GM23338 (cell line): ENCODE measurements at regions not wholly inside any gene's neighbourhood (a gene's known extent, or its start where the extent isn't known, plus 50 kb on each side); places are given as distances from the start of the nearest gene placed in this dataset.

Source experiments
- CREB1 ChIP-seq: fragments of 250-450 bp; sonication (Bioruptor Pico); IDR thresholded peaks from 2 replicates; pipeline ENCODE4 v1.5.0; 2020; ENCODE audit warnings: low read depth, mild to moderate bottlenecking, moderate library complexity
- EZH2 ChIP-seq: fragments of 200-600 bp; sonication (generic); IDR thresholded peaks from one replicate; pipeline ENCODE4 v1.8.0; 2017; ENCODE audit warnings: antibody characterized with exemption, mild to moderate bottlenecking, low read depth; ENCODE audit not compliant: unreplicated experiment
- EZH2phosphoT487 ChIP-seq: fragments of 200-600 bp; sonication (generic); IDR thresholded peaks from one replicate; pipeline ENCODE4 v1.8.1; 2018; ENCODE audit warnings: antibody characterized with exemption; ENCODE audit not compliant: unreplicated experiment
- JUNB ChIP-seq: IDR thresholded peaks from one replicate; pipeline ENCODE4 v1.6.1; 2016; ENCODE audit warnings: antibody characterized with exemption; ENCODE audit not compliant: unreplicated experiment
- NANOG ChIP-seq: IDR thresholded peaks from 2 replicates; pipeline ENCODE4 v1.6.1; 2016; ENCODE audit warnings: antibody characterized with exemption, borderline replicate concordance
- POLR2AphosphoS5 ChIP-seq: IDR thresholded peaks from 2 replicates; pipeline ENCODE4 v1.6.1; 2016; ENCODE audit warnings: antibody characterized with exemption, low read depth
- STAT1 ChIP-seq: IDR thresholded peaks from one replicate; pipeline ENCODE4 v1.6.1; 2016; ENCODE audit warnings: antibody characterized with exemption; ENCODE audit not compliant: unreplicated experiment
- ZNF114 ChIP-seq: fragments of 250-450 bp; sonication (Bioruptor Pico); IDR thresholded peaks from 2 replicates; pipeline ENCODE4 v1.5.0; 2020; ENCODE audit warnings: mild to moderate bottlenecking, moderate library complexity
- ZNF331 ChIP-seq: fragments of 250-450 bp; sonication (Bioruptor Pico); IDR thresholded peaks from 2 replicates; pipeline ENCODE4 v1.5.0; 2020; ENCODE audit warnings: low read depth, mild to moderate bottlenecking, moderate library complexity
- TF ChIP-seq, protein P1 (sequence below), 2 experiments: fragments of 200-600 bp in 1 of 2; sonication (generic) in 1 of 2; conservative IDR thresholded peaks; 2 replicates each; pipeline versions ENCODE4 v1.5.1 to v1.6.1; 2016 to 2017; ENCODE audit warnings: antibody characterized with exemption in 2 of 2, low read depth in 2 of 2, mild to moderate bottlenecking in 2 of 2, moderate library complexity in 1 of 2
- TF ChIP-seq, protein P2 (sequence below): IDR thresholded peaks from one replicate; pipeline ENCODE4 v1.6.1; 2018; ENCODE audit warnings: antibody characterized with exemption; ENCODE audit not compliant: unreplicated experiment

DNA sequence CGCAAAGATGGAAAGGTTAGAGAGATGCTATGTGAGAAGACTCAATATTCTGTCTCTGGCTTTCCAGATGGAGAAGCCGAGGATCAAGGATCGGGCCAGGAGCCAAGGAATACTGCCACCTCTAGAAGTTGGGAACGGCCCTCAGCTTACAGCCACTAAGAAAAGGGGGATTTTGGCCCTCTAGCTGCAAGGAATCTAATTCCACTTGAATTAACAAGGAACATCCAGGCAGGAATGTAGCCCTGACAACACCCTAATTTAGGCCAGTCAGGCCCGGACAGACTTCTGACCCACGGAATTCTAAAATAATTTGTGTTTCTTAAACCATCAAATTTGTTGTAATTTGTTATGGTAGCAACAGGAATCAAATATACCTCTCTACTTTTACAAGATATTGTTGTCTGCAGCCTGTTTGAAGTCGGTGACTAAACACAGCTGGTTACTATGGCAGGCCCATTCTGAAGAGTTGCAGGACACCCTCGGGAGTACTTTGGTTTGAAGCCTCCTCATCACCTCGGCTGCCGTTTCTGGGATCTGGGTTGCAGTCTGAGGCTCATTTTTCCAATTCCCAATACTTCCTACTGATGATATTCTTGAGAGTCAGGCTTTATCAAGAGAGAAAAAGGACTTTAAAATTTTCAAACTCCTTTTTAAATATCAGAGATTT lies 1131.2 kb downstream of the TSN start:
- TF ChIP-seq, protein P1, sequence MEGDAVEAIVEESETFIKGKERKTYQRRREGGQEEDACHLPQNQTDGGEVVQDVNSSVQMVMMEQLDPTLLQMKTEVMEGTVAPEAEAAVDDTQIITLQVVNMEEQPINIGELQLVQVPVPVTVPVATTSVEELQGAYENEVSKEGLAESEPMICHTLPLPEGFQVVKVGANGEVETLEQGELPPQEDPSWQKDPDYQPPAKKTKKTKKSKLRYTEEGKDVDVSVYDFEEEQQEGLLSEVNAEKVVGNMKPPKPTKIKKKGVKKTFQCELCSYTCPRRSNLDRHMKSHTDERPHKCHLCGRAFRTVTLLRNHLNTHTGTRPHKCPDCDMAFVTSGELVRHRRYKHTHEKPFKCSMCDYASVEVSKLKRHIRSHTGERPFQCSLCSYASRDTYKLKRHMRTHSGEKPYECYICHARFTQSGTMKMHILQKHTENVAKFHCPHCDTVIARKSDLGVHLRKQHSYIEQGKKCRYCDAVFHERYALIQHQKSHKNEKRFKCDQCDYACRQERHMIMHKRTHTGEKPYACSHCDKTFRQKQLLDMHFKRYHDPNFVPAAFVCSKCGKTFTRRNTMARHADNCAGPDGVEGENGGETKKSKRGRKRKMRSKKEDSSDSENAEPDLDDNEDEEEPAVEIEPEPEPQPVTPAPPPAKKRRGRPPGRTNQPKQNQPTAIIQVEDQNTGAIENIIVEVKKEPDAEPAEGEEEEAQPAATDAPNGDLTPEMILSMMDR (conservative IDR thresholded peaks at IDR 0.05; ENCODE audit: low read depth in 2 of 2) = peak in 1 of 2 experiments; percentile 13; a peak in 1 of 4 replicates
- TF ChIP-seq EZH2 = no peak
- TF ChIP-seq EZH2phosphoT487 = no peak
- no peak for TF ChIP-seq POLR2AphosphoS5
- TF ChIP-seq STAT1 = no peak
- TF ChIP-seq, protein P2, sequence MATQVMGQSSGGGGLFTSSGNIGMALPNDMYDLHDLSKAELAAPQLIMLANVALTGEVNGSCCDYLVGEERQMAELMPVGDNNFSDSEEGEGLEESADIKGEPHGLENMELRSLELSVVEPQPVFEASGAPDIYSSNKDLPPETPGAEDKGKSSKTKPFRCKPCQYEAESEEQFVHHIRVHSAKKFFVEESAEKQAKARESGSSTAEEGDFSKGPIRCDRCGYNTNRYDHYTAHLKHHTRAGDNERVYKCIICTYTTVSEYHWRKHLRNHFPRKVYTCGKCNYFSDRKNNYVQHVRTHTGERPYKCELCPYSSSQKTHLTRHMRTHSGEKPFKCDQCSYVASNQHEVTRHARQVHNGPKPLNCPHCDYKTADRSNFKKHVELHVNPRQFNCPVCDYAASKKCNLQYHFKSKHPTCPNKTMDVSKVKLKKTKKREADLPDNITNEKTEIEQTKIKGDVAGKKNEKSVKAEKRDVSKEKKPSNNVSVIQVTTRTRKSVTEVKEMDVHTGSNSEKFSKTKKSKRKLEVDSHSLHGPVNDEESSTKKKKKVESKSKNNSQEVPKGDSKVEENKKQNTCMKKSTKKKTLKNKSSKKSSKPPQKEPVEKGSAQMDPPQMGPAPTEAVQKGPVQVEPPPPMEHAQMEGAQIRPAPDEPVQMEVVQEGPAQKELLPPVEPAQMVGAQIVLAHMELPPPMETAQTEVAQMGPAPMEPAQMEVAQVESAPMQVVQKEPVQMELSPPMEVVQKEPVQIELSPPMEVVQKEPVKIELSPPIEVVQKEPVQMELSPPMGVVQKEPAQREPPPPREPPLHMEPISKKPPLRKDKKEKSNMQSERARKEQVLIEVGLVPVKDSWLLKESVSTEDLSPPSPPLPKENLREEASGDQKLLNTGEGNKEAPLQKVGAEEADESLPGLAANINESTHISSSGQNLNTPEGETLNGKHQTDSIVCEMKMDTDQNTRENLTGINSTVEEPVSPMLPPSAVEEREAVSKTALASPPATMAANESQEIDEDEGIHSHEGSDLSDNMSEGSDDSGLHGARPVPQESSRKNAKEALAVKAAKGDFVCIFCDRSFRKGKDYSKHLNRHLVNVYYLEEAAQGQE = no peak
- no peak for TF ChIP-seq JUNB
- no peak for TF ChIP-seq ZNF114 (CRISPR knock-in tag)
- no peak for TF ChIP-seq NANOG
- no peak for TF ChIP-seq CREB1 (CRISPR knock-in tag)
- no peak for TF ChIP-seq ZNF331 (CRISPR knock-in tag)
